Stomach (tissue), 8 donors: ENCODE measurements at regions not wholly inside any gene's neighbourhood (a gene's known extent, or its start where the extent isn't known, plus 50 kb on each side); places are given as distances from the start of the nearest gene placed in this dataset.

Experiments
- DNase-seq, 2 donors: peaks; one replicate each; pipeline versions ENCODE4 v3.0.0 to v3.0.0-alpha.2; 2013 to 2019
- H3K27ac ChIP-seq, 5 donors: fragments of 200-600 bp in 4 of 5; sonication (generic) in 4 of 5; one replicate each; pipeline ENCODE4 v1.5.1; 2013 to 2019; ENCODE audit warnings: mild to moderate bottlenecking in 1 of 5, moderate library complexity in 1 of 5
- H3K27me3 ChIP-seq, 3 donors: fragments of 200-600 bp; sonication (generic); one replicate each; pipeline ENCODE4 v1.5.1; 2017 to 2019; ENCODE audit warnings: mixed run types in 1 of 3
- H3K36me3 ChIP-seq, 4 donors: fragments of 200-600 bp; sonication (generic); 1 replicate in 3 of 4; 2 replicates in 1 of 4; pipeline ENCODE4 v1.5.1; 2016 to 2019
- H3K4me1 ChIP-seq, 4 donors: fragments of 200-600 bp; sonication (generic); one replicate each; pipeline ENCODE4 v1.5.1; 2016 to 2019
- H3K4me3 ChIP-seq, 4 donors: fragments of 200-600 bp; sonication (generic) in 3 of 4; one replicate each; pipeline ENCODE4 v1.5.1; 2016 to 2019; ENCODE audit warnings: mild to moderate bottlenecking in 1 of 4
- H3K9me3 ChIP-seq, 4 donors: fragments of 200-600 bp; sonication (generic); one replicate each; pipeline ENCODE4 v1.5.1; 2016 to 2019
- EP300 ChIP-seq: sonication (generic); formaldehyde crosslinking; IDR thresholded peaks from one replicate; pipeline ENCODE4 v1.6.1; 2017; ENCODE audit warnings: antibody characterized with exemption
- POLR2A ChIP-seq, 4 donors: fragments of 450-650 bp; IDR thresholded peaks; one replicate each; pipeline ENCODE4 v1.6.1; 2016; ENCODE audit warnings: antibody characterized with exemption in 4 of 4, control low read depth in 2 of 4, mild to moderate bottlenecking in 1 of 4, moderate library complexity in 1 of 4
- POLR2AphosphoS5 ChIP-seq, 3 donors: sonication (generic); formaldehyde crosslinking; IDR thresholded peaks; one replicate each; pipeline ENCODE4 v1.6.1; 2016; ENCODE audit warnings: antibody characterized with exemption in 3 of 3
- WGBS, 5 donors: extraction: QIAGEN DNeasy Blood & Tissue Kit in 3 of 5; methylation state at CpG; one replicate each; pipeline versions ENCODE4 v1.1.5 to v1.1.7; 2013 to 2018; 5-methylcytosine and 5-hydroxymethylcytosine counted together
- intact Hi-C: fragments of 100-400 bp; cut with DNase I; formaldehyde crosslinking; loops from one replicate; pipeline ENCODE4 v1.15.1; 2023; ENCODE audit warnings: low total_unique reads
- TF ChIP-seq, protein P1 (sequence below), 7 experiments: fragments of 450-650 bp in 4 of 7; fragments of 200-600 bp in 3 of 7; sonication (generic) in 3 of 7; IDR thresholded peaks; one replicate each; pipeline ENCODE4 v1.5.1; 2016 to 2019; ENCODE audit warnings: antibody characterized with exemption in 7 of 7, control low read depth in 2 of 7, mild to moderate bottlenecking in 1 of 7
- donor health status: healthy with polysubstance abuse.
- donor health status: Bipolar disorder and iron deficiency.
- donor health status: healthy.

DNA sequence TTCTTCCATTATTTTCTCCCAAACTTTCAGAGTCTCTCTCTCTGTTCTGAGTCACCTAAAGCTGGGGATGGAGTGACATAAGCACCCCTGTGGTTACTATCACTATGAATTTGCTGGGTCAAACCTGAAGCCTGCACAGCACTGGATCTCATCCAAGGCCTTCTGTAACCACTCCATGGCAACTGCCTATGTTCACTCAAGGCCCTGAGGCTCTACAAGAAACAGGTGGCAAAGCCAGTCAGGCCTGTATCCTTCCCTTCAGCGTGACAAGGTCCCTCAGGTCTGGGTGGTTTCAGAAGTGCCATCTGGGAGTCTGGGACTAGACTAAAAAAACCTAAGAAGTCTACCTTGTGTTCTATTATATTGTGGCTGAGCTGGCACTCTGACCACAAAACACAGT is 1278.8 kb upstream of the EYS start:
- whole genome bisulfite sequencing, 5 donors = 44 to 72% (median 57%) methylated on average over 1 of the region's 1 CpG
- no peaks in the 10 kb centered on the region for H3K36me3 ChIP-seq
- H3K27ac ChIP-seq = no peak overlapping the region
- no peak for DNase-seq
- H3K4me1 ChIP-seq = no peaks in the 10 kb centered on the region
- no peaks in the 10 kb centered on the region for H3K27me3 ChIP-seq
- TF ChIP-seq POLR2A (IDR thresholded peaks at IDR 0.05) = no peak
- intact Hi-C loops = no loop called here
- H3K9me3 ChIP-seq = peaks cover 0 to 59% (median 23%) of the 10 kb centered on the region in 4 donors
- H3K4me3 ChIP-seq = no peak overlapping the region

DNA sequence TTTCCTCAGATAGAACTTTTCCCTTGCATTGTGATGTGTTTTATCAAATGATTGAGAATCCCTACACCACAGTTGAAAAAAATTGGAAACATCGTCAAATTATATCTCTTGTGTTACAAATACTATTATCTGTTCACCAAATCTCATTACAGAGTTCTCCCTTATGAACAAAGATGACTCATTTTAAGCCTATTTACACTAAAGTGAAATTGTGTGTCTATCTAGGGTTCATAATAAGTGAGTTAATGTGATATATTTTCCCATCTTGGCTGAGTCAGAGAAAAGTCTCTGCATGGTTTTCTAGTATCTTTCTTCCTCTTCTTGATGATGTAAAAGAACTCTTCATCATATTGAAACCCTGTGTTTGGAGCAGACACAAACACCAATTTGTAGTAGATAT is 1263.3 kb upstream of the EYS start:
- intact Hi-C loops = no loop called here
- Histone ChIP-seq H3K27ac (no peak overlapping the region), H3K4me3 (no peak overlapping the region), H3K4me1 (no peaks in the 10 kb centered on the region), H3K9me3 (no peaks in the 10 kb centered on the region), H3K27me3 (no peaks in the 10 kb centered on the region), H3K36me3 (no peaks in the 10 kb centered on the region)
- no peak for TF ChIP-seq POLR2A (IDR thresholded peaks at IDR 0.05)
- TF ChIP-seq EP300 = no peak
- no peak for TF ChIP-seq POLR2AphosphoS5 (IDR thresholded peaks at IDR 0.05)
- TF ChIP-seq, protein P1, sequence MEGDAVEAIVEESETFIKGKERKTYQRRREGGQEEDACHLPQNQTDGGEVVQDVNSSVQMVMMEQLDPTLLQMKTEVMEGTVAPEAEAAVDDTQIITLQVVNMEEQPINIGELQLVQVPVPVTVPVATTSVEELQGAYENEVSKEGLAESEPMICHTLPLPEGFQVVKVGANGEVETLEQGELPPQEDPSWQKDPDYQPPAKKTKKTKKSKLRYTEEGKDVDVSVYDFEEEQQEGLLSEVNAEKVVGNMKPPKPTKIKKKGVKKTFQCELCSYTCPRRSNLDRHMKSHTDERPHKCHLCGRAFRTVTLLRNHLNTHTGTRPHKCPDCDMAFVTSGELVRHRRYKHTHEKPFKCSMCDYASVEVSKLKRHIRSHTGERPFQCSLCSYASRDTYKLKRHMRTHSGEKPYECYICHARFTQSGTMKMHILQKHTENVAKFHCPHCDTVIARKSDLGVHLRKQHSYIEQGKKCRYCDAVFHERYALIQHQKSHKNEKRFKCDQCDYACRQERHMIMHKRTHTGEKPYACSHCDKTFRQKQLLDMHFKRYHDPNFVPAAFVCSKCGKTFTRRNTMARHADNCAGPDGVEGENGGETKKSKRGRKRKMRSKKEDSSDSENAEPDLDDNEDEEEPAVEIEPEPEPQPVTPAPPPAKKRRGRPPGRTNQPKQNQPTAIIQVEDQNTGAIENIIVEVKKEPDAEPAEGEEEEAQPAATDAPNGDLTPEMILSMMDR (IDR thresholded peaks at IDR 0.05) = no peak
- DNase-seq = no peak
- WGBS, 5 donors = 58 to 78% (median 59%) methylated on average over 1 of the region's 1 CpG

DNA sequence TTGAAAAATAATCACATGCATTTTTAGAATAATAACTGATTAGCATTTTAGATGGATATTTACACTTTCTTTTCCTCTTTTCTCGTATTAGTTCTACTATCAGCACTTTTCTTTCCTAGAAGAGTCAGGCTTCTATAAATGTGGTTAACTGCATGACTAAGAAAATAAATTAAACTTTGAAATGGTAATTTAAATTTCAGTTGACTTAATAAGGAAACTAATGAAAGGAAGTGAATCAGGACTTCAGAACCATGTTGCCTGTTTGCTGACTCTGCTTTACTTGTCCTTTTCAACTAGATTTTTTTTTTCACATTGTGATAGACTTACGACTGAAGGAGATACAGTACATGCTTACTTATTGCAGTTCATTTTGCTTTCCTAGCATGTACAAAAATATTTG is 1258.2 kb upstream of the EYS start:
- Histone ChIP-seq H3K27ac (no peak overlapping the region), H3K36me3 (no peaks in the 10 kb centered on the region), H3K4me3 (no peak overlapping the region), H3K4me1 (no peaks in the 10 kb centered on the region), H3K27me3 (no peaks in the 10 kb centered on the region), H3K9me3 (peaks cover 0 to 6% (median 0%) of the 10 kb centered on the region in 4 donors)
- no peak for DNase-seq
- intact Hi-C loops = no loop called here
- TF ChIP-seq, protein P1 (IDR thresholded peaks at IDR 0.05) = no peak
- TF ChIP-seq EP300 (no peak), POLR2AphosphoS5 (IDR thresholded peaks at IDR 0.05) (no peak), POLR2A (IDR thresholded peaks at IDR 0.05) (no peak)
- 66 to 79% (median 74%) methylated on average over 2 of the region's 2 CpGs for WGBS, 5 donors

DNA sequence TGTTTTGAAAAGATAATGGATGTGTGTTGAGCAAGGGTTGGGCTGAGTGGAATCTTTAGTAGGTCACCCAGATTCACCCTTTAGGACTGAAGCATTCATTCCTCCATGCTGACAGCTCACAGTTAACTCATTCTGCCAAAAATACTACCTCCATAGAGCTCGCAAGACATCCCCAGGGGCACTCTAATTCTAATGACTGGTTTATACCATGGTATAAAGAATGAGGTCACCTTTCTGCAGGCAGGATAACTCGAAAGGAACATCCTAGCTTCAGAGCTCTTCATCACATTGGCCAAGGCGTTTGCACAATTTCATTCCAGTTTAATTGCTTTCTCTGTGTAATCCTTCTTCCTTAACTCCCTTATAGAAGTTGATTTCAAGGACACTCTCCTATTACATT is 1257.2 kb upstream of the EYS start:
- DNase-seq = no peak
- Histone ChIP-seq H3K27me3 (no peaks in the 10 kb centered on the region), H3K4me3 (no peak overlapping the region), H3K4me1 (no peaks in the 10 kb centered on the region), H3K27ac (no peak overlapping the region), H3K9me3 (peaks cover 0 to 6% (median 0%) of the 10 kb centered on the region in 4 donors), H3K36me3 (no peaks in the 10 kb centered on the region)
- intact Hi-C loops = no loop called here
- TF ChIP-seq EP300 (no peak), POLR2AphosphoS5 (IDR thresholded peaks at IDR 0.05) (no peak), POLR2A (IDR thresholded peaks at IDR 0.05) (no peak)
- TF ChIP-seq, protein P1 (IDR thresholded peaks at IDR 0.05) = no peak
- WGBS, 5 donors = 59 to 78% (median 73%) methylated on average over 3 of the region's 3 CpGs

DNA sequence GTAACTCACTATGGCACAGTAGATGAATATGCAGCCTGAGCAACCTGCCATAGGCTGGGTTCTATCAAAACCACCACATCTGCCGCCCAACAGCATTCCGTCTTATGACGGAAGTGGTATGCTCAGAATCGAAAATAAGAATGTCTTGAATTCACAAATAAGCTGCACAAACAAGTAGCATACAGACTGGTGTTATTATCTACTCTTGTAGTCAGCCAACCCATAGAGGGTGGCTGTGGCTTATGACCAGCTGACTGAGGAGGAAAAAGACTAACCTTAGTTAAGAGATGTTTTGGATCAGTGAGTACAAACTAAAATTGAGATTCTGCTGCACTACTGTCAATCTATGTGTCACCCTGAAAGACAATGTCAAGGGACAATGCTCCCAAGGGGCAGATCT is 1255.1 kb upstream of the EYS start:
- Histone ChIP-seq H3K27me3 (no peaks in the 10 kb centered on the region), H3K4me3 (no peak overlapping the region), H3K4me1 (no peaks in the 10 kb centered on the region), H3K9me3 (peaks cover 0 to 6% (median 0%) of the 10 kb centered on the region in 4 donors), H3K27ac (no peak overlapping the region), H3K36me3 (no peaks in the 10 kb centered on the region)
- intact Hi-C loops = no loop called here
- TF ChIP-seq POLR2A (IDR thresholded peaks at IDR 0.05) (no peak), POLR2AphosphoS5 (IDR thresholded peaks at IDR 0.05) (no peak), EP300 (no peak)
- TF ChIP-seq, protein P1 (IDR thresholded peaks at IDR 0.05) = no peak
- WGBS, 5 donors = 84 to 93% (median 88%) methylated on average over 4 of the region's 4 CpGs
- DNase-seq = no peak
